ENCODE measurements at regions not wholly inside any gene's neighbourhood (a gene's known extent, or its start where the extent isn't known, plus 50 kb on each side); places are given as distances from the start of the nearest gene placed in this dataset.

GRCh38 chr15:93860701-93861100, 370.7 kb upstream of the MCTP2 start:
- DNase-seq (ENCODE audit: extremely low read depth in 1 of 11, low read depth in 9 of 11, low spot score in 4 of 11) = no peak

GRCh38 chr15:93859176-93859575, 372.2 kb upstream of the MCTP2 start:
- DNase-seq (ENCODE audit: extremely low read depth in 1 of 11, low read depth in 9 of 11, low spot score in 4 of 11) = no peak

GRCh38 chr15:93855181-93855826, 376.1 kb upstream of the MCTP2 start:
- no peak for DNase-seq (ENCODE audit: extremely low read depth in 1 of 11, low read depth in 9 of 11, low spot score in 4 of 11)

- no peak for DNase-seq (ENCODE audit: extremely low read depth in 1 of 11, low read depth in 9 of 11, low spot score in 4 of 11)
Observed at GRCh38 chr15:93854088-93854487, 377.3 kb upstream of the MCTP2 start.

- DNase-seq (ENCODE audit: extremely low read depth in 1 of 11, low read depth in 9 of 11, low spot score in 4 of 11) = no peak
Observed at GRCh38 chr15:93852761-93853160, 378.6 kb upstream of the MCTP2 start.

GRCh38 chr15:93848490-93848889, 382.9 kb upstream of the MCTP2 start:
- no peak for DNase-seq (ENCODE audit: extremely low read depth in 1 of 11, low read depth in 9 of 11, low spot score in 4 of 11)

GRCh38 chr15:93848076-93848475, 383.3 kb upstream of the MCTP2 start:
- no peak for DNase-seq (ENCODE audit: extremely low read depth in 1 of 11, low read depth in 9 of 11, low spot score in 4 of 11)

- DNase-seq (ENCODE audit: extremely low read depth in 1 of 11, low read depth in 9 of 11, low spot score in 4 of 11) = no peak
Observed at GRCh38 chr15:93846148-93846547, 385.2 kb upstream of the MCTP2 start.

GRCh38 chr15:93837450-93837849, 393.9 kb upstream of the MCTP2 start:
- no peak for DNase-seq (ENCODE audit: extremely low read depth in 1 of 11, low read depth in 9 of 11, low spot score in 4 of 11)

GRCh38 chr15:93835344-93835743, 396.0 kb upstream of the MCTP2 start:
- DNase-seq (ENCODE audit: extremely low read depth in 1 of 11, low read depth in 9 of 11, low spot score in 4 of 11) = no peak

- DNase-seq (ENCODE audit: extremely low read depth in 1 of 11, low read depth in 9 of 11, low spot score in 4 of 11) = no peak
Observed at GRCh38 chr15:93831641-93832040, 399.7 kb upstream of the MCTP2 start.

GRCh38 chr15:93830221-93831080, 400.9 kb upstream of the MCTP2 start:
- DNase-seq (ENCODE audit: extremely low read depth in 1 of 11, low read depth in 9 of 11, low spot score in 4 of 11) = no peak

- no peak for DNase-seq (ENCODE audit: extremely low read depth in 1 of 11, low read depth in 9 of 11, low spot score in 4 of 11)
Observed at GRCh38 chr15:93829115-93829870, 402.1 kb upstream of the MCTP2 start.

- no peak for DNase-seq (ENCODE audit: extremely low read depth in 1 of 11, low read depth in 9 of 11, low spot score in 4 of 11)
Observed at GRCh38 chr15:93826790-93827189, 404.6 kb upstream of the MCTP2 start.

- DNase-seq (ENCODE audit: extremely low read depth in 1 of 11, low read depth in 9 of 11, low spot score in 4 of 11) = no peak
Observed at GRCh38 chr15:93826293-93826692, 405.1 kb upstream of the MCTP2 start.

GRCh38 chr15:93825682-93826081, 405.7 kb upstream of the MCTP2 start:
- DNase-seq (ENCODE audit: extremely low read depth in 1 of 11, low read depth in 9 of 11, low spot score in 4 of 11) = no peak

- no peak for DNase-seq (ENCODE audit: extremely low read depth in 1 of 11, low read depth in 9 of 11, low spot score in 4 of 11)
Observed at GRCh38 chr15:93823971-93824913, 407.1 kb upstream of the MCTP2 start.

- DNase-seq (ENCODE audit: extremely low read depth in 1 of 11, low read depth in 9 of 11, low spot score in 4 of 11) = no peak
Observed at GRCh38 chr15:93820566-93820965, 410.8 kb upstream of the MCTP2 start.

- DNase-seq (ENCODE audit: extremely low read depth in 1 of 11, low read depth in 9 of 11, low spot score in 4 of 11) = no peak
Observed at GRCh38 chr15:93819826-93820225, 411.5 kb upstream of the MCTP2 start.

Data from renal cortex interstitium (tissue), 11 donors.